ENCODE measurements at regions not wholly inside any gene's neighbourhood (a gene's known extent, or its start where the extent isn't known, plus 50 kb on each side); places are given as distances from the start of the nearest gene placed in this dataset.

DNA sequence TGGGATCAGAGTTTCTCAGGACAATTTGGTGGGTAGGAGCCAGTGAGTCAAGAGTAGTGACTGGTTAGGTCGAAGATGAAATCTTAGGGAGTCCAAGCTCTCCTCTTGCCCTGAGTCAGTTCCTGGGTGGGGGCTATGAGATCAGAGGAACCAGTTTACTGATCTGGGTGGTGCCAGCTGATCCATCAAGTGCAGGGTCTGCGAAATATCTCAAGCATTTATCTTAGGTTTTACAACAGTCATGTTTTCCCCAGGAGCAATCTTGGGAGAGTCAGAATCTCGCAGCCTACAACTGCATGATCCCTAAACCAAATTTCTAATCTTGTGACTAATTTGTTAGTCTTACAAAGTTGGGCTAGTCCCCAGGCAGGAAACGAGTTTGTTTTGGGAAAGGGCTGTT lies 1833.2 kb upstream of the PCDH7 start:
- H3K9me3 Mint-ChIP-seq, result peaks cover 0 to 8% (median 3%) of the 10 kb centered on the region in 8 donors
- ChIA-PET POLR2A (ENCODE audit: partially characterized antibody) (no interaction called here), CTCF (ENCODE audit: partially characterized antibody) (no interaction called here)
- no peak overlapping the region for H3K27ac Mint-ChIP-seq
- Histone ChIP-seq H3K27me3 (ENCODE audit: insufficient read depth, low read length) (no peaks in the 10 kb centered on the region), H3K36me3 (ENCODE audit: insufficient read depth, low read length) (no peaks in the 10 kb centered on the region), H3K27ac (ENCODE audit: low read depth, low read length) (no peak overlapping the region), H3K4me1 (ENCODE audit: insufficient read depth, low read length) (no peaks in the 10 kb centered on the region), H3K4me3 (ENCODE audit: low read length in 2 of 2) (no peak overlapping the region), H3K9me3 (ENCODE audit: control insufficient read depth in 1 of 2, low read length in 2 of 2) (no peaks in the 10 kb centered on the region)
- intact Hi-C loops (cut with micrococcal nuclease), result no loop called here
- DNase-seq, result no peak
- H3K4me1 Mint-ChIP-seq, result no peaks in the 10 kb centered on the region
- no peak overlapping the region for H3K4me3 Mint-ChIP-seq
- H3K36me3 Mint-ChIP-seq, result no peaks in the 10 kb centered on the region
- H3K27me3 Mint-ChIP-seq, result no peaks in the 10 kb centered on the region

DNA sequence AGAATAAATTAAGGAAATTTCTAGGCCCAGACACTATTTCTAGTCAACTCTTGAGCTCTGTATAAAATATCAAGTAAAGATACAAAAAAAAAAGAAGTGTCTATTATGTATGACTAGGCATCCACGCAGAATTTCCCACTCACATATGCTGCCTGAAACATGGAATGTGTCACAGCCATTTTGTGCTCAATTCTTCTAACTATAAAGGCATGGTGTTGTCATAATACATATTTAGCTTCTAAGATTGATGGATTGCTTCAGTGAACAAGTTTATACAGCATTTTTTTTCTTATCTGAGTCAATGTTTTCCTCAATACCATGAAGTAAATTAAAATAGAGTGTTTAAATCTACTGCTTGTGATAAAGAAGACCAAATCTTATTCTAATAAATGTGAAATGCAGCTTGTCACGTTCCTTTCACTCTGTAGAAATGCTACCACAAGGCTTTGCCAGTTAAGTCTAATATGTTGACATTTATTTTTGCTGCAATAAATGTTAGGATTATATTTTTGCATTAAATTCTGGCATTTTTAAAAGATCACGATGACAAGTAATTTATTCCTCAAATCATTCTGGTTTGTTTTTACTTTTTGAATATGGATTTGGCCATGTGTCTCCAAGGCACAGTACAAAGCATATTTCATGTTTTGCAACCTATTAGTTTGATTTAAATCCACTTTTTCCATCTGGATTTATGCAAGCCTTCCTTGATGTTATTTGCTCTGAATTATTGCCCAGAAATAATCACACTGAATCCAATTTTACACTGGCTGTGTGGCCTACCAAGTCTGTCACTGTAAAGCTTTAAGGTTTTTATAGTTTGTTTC lies 1829.0 kb upstream of the PCDH7 start:
- ChIA-PET POLR2A (ENCODE audit: partially characterized antibody) (no interaction called here), CTCF (ENCODE audit: partially characterized antibody) (no interaction called here)
- intact Hi-C loops (cut with micrococcal nuclease), result no loop called here
- Mint-ChIP-seq H3K27me3 (no peaks in the 10 kb centered on the region), H3K36me3 (no peaks in the 10 kb centered on the region), H3K4me1 (no peaks in the 10 kb centered on the region), H3K9me3 (peaks cover 0 to 13% (median 6%) of the 10 kb centered on the region in 8 donors), H3K27ac (no peak overlapping the region), H3K4me3 (no peak overlapping the region)
- H3K36me3 ChIP-seq (ENCODE audit: insufficient read depth, low read length), result no peaks in the 10 kb centered on the region
- DNase-seq, result no peak
- H3K27ac ChIP-seq (ENCODE audit: low read depth, low read length), result no peak overlapping the region
- H3K4me3 ChIP-seq (ENCODE audit: low read length in 2 of 2), result no peak overlapping the region
- no peaks in the 10 kb centered on the region for H3K27me3 ChIP-seq (ENCODE audit: insufficient read depth, low read length)
- H3K4me1 ChIP-seq (ENCODE audit: insufficient read depth, low read length), result no peaks in the 10 kb centered on the region
- H3K9me3 ChIP-seq (ENCODE audit: control insufficient read depth in 1 of 2, low read length in 2 of 2), result no peaks in the 10 kb centered on the region

DNA sequence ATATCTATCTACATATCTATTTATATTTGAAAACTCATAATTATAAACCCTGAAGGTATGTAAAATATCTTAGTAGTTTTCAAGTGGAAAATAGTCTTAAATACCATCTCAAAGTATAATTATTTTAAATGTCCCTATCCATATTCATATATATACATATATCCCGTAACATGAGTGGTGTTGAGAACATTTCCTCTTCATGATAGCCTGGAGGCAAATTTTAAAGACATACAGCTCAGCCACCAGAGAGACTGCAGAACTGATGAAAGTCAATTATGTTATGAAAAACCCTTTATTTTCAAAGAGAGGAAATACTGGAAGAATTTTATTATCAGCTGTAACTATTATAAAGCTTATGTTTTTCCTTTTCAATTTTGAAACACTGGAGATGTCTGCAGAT lies 1806.7 kb upstream of the PCDH7 start:
- Histone ChIP-seq H3K27ac (ENCODE audit: low read depth, low read length) (no peak overlapping the region), H3K9me3 (ENCODE audit: control insufficient read depth in 1 of 2, low read length in 2 of 2) (no peaks in the 10 kb centered on the region), H3K27me3 (ENCODE audit: insufficient read depth, low read length) (no peaks in the 10 kb centered on the region), H3K36me3 (ENCODE audit: insufficient read depth, low read length) (no peaks in the 10 kb centered on the region), H3K4me1 (ENCODE audit: insufficient read depth, low read length) (no peaks in the 10 kb centered on the region), H3K4me3 (ENCODE audit: low read length in 2 of 2) (no peak overlapping the region)
- Mint-ChIP-seq H3K9me3 (peaks cover 0 to 20% (median 11%) of the 10 kb centered on the region in 8 donors), H3K4me1 (no peaks in the 10 kb centered on the region), H3K27me3 (no peaks in the 10 kb centered on the region), H3K27ac (no peak overlapping the region), H3K36me3 (no peaks in the 10 kb centered on the region), H3K4me3 (no peak overlapping the region)
- ChIA-PET CTCF (ENCODE audit: partially characterized antibody) (no interaction called here), POLR2A (ENCODE audit: partially characterized antibody) (no interaction called here)
- DNase-seq, result no peak
- intact Hi-C loops (cut with micrococcal nuclease), result no loop called here

DNA sequence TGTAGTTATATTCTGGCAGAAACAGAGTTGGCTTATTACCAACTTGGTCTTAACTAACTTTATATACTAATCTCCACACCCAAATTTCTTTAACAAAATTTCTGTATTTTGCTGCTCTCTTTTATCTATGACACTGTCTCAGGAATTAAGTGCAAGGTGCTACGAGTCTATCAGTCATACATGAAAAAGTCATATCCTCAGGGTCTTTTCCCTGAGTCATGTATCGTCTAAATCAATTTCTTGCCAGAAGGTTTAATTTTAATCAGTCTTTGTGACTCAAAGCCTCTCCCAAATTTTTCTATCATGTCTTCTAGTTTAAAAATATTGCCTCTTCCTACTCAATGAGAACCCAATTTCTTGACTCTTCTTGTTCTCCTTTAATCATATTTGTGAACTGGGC lies 1803.6 kb upstream of the PCDH7 start:
- no peaks in the 10 kb centered on the region for H3K27me3 Mint-ChIP-seq
- no peak overlapping the region for H3K4me3 Mint-ChIP-seq
- intact Hi-C loops (cut with micrococcal nuclease), result loop anchor here (5.0 kb wide), 1 partner anchor 51 kb away; no protein-coding TSS in a partner anchor
- Histone ChIP-seq H3K36me3 (ENCODE audit: insufficient read depth, low read length) (no peaks in the 10 kb centered on the region), H3K4me3 (ENCODE audit: low read length in 2 of 2) (no peak overlapping the region), H3K4me1 (ENCODE audit: insufficient read depth, low read length) (no peaks in the 10 kb centered on the region), H3K27me3 (ENCODE audit: insufficient read depth, low read length) (no peaks in the 10 kb centered on the region), H3K27ac (ENCODE audit: low read depth, low read length) (no peak overlapping the region), H3K9me3 (ENCODE audit: control insufficient read depth in 1 of 2, low read length in 2 of 2) (no peaks in the 10 kb centered on the region)
- no peak for DNase-seq
- H3K27ac Mint-ChIP-seq, result no peak overlapping the region
- no peaks in the 10 kb centered on the region for H3K36me3 Mint-ChIP-seq
- no peaks in the 10 kb centered on the region for H3K4me1 Mint-ChIP-seq
- H3K9me3 Mint-ChIP-seq, result peaks cover 0 to 23% (median 14%) of the 10 kb centered on the region in 8 donors
- POLR2A ChIA-PET (ENCODE audit: partially characterized antibody), result no interaction called here
- CTCF ChIA-PET (ENCODE audit: partially characterized antibody), result no interaction called here

DNA sequence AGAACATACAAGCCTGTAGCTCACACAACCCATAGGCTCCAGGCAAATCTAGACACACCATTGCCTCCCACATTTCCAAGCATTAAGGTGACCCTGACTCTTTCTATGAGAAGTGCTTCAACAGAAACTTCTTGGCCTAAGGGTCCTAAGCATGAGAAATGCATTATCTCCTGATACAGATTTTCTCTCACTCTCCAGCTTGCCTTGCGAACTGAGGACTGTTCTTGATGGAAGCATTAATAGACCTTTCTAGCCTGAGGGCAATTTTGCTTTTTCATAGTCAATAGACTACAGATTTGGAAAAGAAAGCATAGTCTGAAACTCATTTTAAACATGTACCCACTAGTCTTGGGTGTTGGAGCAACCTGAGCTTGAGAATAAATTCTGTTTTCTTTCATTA lies 1801.3 kb upstream of the PCDH7 start:
- H3K36me3 ChIP-seq (ENCODE audit: insufficient read depth, low read length), result no peaks in the 10 kb centered on the region
- no peaks in the 10 kb centered on the region for H3K9me3 ChIP-seq (ENCODE audit: control insufficient read depth in 1 of 2, low read length in 2 of 2)
- H3K4me3 ChIP-seq (ENCODE audit: low read length in 2 of 2), result no peak overlapping the region
- DNase-seq, result no peak
- POLR2A ChIA-PET (ENCODE audit: partially characterized antibody), result no interaction called here
- H3K27ac ChIP-seq (ENCODE audit: low read depth, low read length), result no peak overlapping the region
- H3K4me1 Mint-ChIP-seq, result no peaks in the 10 kb centered on the region
- no peaks in the 10 kb centered on the region for H3K27me3 ChIP-seq (ENCODE audit: insufficient read depth, low read length)
- H3K27me3 Mint-ChIP-seq, result no peaks in the 10 kb centered on the region
- CTCF ChIA-PET (ENCODE audit: partially characterized antibody), result no interaction called here
- peaks cover 4 to 27% (median 22%) of the 10 kb centered on the region in 8 donors for H3K9me3 Mint-ChIP-seq
- H3K27ac Mint-ChIP-seq, result no peak overlapping the region
- no peaks in the 10 kb centered on the region for H3K4me1 ChIP-seq (ENCODE audit: insufficient read depth, low read length)
- no peaks in the 10 kb centered on the region for H3K36me3 Mint-ChIP-seq
- intact Hi-C loops (cut with micrococcal nuclease), result loop anchor here (5.0 kb wide), 1 partner anchor 48 kb away; no protein-coding TSS in a partner anchor
- H3K4me3 Mint-ChIP-seq, result no peak overlapping the region

DNA sequence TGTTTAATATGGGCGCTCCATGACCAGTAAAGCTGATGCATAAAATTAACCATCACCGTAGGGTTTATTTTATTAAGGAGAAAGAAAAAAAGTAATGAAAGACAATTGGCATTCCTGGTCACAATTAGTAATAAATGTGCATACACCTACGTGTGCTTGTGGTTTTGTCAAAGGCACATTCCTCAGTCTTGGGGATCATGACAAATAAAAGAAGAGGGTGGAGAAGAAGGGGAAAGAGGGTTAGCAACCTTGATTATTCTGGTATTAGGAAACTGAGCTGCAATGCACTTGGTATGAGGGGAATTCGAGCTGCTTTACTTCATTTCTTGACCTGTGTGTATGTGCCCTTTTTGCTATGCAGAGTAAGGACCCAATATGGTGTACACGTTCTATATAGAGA lies 1798.3 kb upstream of the PCDH7 start:
- no peaks in the 10 kb centered on the region for H3K36me3 Mint-ChIP-seq
- ChIA-PET CTCF (ENCODE audit: partially characterized antibody) (no interaction called here), POLR2A (ENCODE audit: partially characterized antibody) (no interaction called here)
- H3K27ac Mint-ChIP-seq, result no peak overlapping the region
- Histone ChIP-seq H3K4me3 (ENCODE audit: low read length in 2 of 2) (no peak overlapping the region), H3K4me1 (ENCODE audit: insufficient read depth, low read length) (no peaks in the 10 kb centered on the region), H3K9me3 (ENCODE audit: control insufficient read depth in 1 of 2, low read length in 2 of 2) (no peaks in the 10 kb centered on the region), H3K36me3 (ENCODE audit: insufficient read depth, low read length) (no peaks in the 10 kb centered on the region), H3K27ac (ENCODE audit: low read depth, low read length) (no peak overlapping the region), H3K27me3 (ENCODE audit: insufficient read depth, low read length) (no peaks in the 10 kb centered on the region)
- no peak overlapping the region for H3K4me3 Mint-ChIP-seq
- peaks cover 7 to 25% (median 15%) of the 10 kb centered on the region in 8 donors for H3K9me3 Mint-ChIP-seq
- no peaks in the 10 kb centered on the region for H3K27me3 Mint-ChIP-seq
- no peak for DNase-seq
- intact Hi-C loops (cut with micrococcal nuclease), result no loop called here
- H3K4me1 Mint-ChIP-seq, result no peaks in the 10 kb centered on the region

DNA sequence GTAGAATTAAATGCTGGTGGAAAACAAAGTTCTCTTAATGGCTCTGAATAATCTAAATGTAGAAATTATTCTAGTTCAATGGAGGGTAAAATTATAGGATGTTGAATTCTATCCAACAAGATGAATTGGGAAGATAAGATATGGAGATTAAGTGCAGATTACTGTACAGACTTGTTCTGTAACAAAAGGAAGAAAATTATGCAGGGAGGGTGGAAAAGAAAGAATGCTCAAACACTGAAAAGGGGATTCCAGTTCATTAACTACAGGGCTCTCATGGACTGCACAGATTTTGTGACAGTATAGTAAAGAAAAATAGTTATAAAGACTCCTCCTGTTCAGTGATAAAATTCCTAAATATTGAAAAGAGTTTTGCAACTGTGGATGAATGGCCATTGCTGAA lies 1794.0 kb upstream of the PCDH7 start:
- CTCF ChIA-PET (ENCODE audit: partially characterized antibody), result no interaction called here
- H3K9me3 ChIP-seq (ENCODE audit: control insufficient read depth in 1 of 2, low read length in 2 of 2), result no peaks in the 10 kb centered on the region

More for the DNA sequence above, 1794.0 kb upstream of the PCDH7 start:
- Histone ChIP-seq H3K4me1 (ENCODE audit: insufficient read depth, low read length) (no peaks in the 10 kb centered on the region), H3K4me3 (ENCODE audit: low read length in 2 of 2) (no peak overlapping the region), H3K36me3 (ENCODE audit: insufficient read depth, low read length) (no peaks in the 10 kb centered on the region), H3K27ac (ENCODE audit: low read depth, low read length) (no peak overlapping the region), H3K27me3 (ENCODE audit: insufficient read depth, low read length) (no peaks in the 10 kb centered on the region)
- no peak overlapping the region for H3K27ac Mint-ChIP-seq
- peaks cover 2 to 26% (median 9%) of the 10 kb centered on the region in 8 donors for H3K9me3 Mint-ChIP-seq
- no peaks in the 10 kb centered on the region for H3K4me1 Mint-ChIP-seq
- DNase-seq, result no peak
- POLR2A ChIA-PET (ENCODE audit: partially characterized antibody), result no interaction called here
- H3K4me3 Mint-ChIP-seq, result no peak overlapping the region
- H3K27me3 Mint-ChIP-seq, result no peaks in the 10 kb centered on the region
- intact Hi-C loops (cut with micrococcal nuclease), result no loop called here
- no peaks in the 10 kb centered on the region for H3K36me3 Mint-ChIP-seq

Measured in CD4-positive, alpha-beta memory T cell (primary cell).